NCI-H69 (cell line): ENCODE measurements at regions not wholly inside any gene's neighbourhood (a gene's known extent, or its start where the extent isn't known, plus 50 kb on each side); places are given as distances from the start of the nearest gene placed in this dataset.
"Not testable (repeated sequence)": the region's sequence is repeated elsewhere in the genome, so short reads cannot be mapped to it uniquely, and the experiment has no call there.

Experiments used
- DNase-seq: peaks from one replicate; lab custom pipeline; 2025; lab: John Stamatoyannopoulos, UW

DNA sequence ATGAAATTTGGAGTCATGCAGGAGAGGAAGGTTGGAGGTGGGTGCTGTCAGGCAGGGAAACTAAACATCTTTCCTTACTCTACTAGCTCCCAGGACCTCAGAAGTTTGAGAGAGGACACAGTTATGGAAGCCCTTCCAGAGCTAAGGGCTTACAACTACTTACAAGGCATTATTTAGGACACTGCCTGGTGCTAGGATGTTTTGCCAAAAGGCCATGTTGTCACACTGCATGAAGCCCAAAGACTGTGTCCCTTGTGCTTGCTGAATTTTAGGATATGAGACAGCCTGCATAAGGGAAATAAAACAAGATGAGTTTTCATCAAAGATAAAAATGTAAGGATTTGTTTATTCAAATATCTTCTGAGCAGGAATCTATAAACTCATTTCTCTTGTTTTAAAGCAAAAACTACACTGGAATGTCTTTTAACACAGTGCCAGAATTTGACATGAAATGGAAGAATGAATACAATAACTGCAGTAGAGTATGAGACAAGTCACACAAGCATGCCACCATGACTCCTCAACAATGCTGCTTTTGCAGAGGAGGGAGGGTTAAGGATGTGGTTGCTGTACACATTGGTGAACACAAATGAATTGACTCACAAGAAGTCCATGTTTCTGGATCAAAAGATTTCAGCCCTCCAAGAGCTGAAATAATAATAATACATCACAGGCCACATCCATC lies 258.4 kb downstream of the SPRY2 start:
- no peak for DNase-seq

DNA sequence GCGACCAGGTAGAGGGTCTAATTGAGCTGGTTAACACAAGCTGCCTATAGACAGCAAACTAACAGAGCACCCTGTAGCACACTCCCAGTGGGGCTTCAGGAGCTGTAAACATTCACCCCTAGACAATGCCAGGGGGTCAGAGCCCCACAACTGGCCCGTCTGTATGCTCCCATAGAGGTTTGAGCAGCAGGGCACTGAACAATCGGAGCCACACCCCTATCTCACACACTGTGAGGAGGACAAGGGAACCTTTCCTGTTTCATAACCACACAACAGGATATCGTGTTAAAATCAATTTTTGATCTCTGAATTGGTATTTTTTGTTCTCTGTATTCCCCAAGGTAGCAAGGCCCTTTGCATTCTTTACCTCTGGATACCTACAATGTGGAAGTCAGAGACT lies 266.1 kb downstream of the SPRY2 start:
- DNase-seq: no peak

DNA sequence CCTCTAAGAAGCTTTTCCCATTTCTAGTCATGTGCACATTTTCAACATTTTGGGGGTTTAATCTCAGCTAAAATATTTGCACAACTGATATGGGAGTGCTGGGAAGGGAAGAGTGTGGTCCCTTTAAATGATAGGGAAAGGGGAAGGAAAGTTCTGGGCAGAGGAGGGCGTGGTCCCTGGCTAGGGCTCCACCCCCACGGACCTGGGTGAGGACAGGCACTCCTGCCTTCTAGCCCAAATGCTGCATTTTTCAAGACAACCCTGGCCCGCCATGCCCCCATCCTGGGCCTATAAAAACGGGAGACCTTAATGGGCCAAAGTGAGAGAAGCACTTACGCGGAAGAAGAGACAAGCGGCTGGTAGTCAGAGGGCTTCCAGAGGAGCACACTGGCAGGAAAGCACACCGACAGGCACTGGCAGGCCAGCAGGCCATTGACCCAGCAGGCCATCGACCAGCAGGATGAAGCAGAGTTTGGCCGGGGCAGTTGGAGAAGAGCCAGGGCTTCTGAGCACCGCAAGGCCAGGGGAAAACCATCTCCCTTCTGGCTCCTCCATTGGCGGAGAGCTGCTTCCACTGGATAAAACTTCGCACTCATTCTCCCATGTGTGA lies 266.7 kb downstream of the SPRY2 start:
- DNase-seq: no peak

DNA sequence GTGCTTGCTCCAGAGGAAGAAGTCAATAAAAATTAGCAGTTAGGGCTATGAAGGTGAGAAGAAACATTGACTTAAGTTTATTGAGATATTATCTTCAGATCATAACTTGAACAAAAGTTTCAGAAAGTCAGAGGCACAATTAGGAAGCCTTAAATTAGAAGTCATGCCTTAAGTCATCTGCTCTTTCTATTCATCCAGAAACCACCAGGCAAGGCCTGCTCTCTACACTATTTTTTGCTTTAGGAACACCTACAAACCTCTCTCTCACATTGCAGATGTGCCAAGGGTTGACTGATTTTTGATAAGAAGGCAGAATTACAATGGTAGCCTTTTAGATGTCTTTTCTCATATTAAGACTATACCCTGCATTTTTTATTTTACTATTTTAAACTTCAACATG lies 268.7 kb downstream of the SPRY2 start:
- no peak for DNase-seq

DNA sequence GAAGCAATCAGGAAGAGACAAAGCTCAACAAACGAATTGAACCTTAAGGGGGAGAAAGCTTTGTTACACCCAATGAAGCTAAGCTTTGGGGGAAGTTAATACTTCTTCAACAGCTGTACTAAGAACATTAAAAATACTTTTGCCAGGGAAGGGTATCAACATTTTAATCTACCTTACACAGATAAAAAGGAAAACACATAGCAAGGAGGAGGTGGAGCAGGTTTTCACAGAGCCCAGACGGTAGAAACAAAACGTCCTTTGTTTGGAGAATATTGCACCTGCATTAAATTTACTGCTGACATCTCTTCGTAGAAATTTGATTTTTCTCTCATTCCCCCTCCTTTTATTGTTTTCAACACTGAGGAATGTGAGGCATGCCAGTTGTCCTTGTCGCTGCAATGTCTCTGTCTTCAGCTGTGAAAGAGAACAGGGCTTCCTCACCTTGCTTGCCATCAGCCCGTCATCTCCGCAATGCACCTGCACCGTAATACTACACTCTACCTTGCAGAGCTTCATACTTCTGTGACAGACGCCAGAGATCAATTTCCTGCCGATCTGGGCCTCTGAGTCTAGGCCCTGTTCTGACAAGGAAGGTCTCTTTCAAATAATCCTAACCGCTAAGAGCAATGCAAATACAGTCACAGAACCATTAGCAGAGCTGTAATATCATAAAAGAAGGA lies 270.8 kb downstream of the SPRY2 start:
- no peak for DNase-seq

DNA sequence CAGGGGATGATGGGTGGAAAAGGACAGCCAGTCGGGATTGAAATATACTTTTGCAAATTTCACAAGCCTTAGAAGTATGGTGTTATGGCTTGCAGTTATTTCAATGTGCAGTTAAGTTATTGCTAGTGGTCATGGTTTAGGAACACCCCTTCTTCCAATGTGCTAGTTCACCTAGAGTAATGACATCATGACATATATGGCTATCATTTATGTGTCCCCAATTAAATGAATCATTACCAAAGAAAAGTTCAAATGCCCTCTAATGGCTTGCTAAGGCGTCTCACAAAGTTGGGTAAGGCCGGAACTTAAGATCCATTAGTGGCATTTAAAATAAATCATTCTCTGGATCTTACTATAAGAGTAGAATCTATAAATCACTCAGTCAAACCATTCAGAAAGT lies 271.6 kb downstream of the SPRY2 start:
- DNase-seq: no peak

DNA sequence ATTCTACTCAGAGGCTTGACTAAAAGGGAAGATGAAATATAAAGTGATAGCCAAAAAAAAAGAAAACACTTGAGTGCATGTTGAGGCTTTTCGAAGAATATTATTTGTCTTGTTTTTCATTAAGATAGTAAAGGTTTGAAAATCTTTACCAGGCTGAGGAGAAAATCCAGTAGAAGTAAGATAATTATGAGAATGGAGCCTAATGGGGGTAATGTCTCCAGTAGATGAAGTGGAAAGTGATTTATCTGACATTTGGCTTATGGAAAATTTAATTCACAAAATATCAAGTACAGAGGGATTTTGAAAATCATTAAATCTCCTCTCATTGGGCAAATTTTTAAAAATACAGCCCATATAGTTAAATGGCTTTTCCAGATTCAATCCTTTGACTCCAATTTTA lies 274.9 kb downstream of the SPRY2 start:
- DNase-seq: no peak

DNA sequence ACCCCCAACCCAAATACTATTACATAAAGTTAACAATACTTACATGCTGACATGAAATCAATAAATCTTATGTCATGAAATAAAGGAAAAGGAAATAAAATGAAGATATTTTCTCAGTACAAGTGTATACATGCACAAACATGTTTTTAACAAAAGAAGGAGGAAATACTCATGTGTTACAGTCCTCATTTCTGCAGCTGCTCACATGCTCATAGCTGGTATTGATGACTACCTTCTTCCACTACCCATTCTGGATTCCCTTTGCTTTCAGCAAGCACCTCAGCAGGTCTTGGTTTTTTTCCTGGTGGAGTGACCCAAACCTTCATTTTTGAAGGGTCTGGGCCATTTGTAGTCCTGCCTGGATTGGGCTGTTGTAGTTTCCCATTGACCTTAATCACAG lies 278.5 kb downstream of the SPRY2 start:
- not testable (repeated sequence) for DNase-seq

DNA sequence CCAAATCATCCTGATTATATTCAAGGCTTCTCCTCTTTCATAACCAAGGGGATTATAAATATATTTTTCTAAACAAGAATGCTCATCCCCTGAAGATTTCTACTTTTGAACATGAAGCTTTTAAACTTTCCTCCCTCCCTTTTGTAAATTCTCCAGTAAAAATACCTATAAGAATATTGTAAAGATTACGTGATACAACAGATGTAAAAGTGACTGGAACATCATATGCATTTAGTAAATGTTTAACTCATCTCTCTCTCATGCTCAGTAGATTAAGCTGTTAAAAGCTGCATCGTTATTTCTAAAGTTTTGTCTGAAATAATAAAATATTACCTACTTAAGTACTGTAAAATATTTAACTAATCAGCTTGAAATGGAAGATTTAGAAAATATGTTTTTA lies 281.1 kb downstream of the SPRY2 start:
- no peak for DNase-seq

DNA sequence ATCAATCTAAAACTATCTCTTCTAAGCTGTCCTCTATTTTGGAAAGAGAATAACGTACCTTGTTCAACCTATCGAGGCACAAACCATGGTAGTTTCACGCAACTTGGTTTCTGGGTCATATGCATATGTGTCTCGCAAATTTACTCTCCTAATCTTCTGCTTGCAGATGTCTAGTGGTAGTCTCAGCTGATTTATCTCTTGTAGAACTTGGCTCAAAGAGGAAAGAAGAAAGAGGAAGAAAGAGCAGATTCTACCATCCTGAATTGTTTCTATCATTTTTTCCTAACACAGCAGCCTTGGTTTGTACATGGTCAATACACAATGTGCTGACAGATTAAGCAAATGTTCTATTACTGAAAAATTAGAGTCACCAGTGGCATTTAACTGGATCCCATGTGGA lies 282.3 kb downstream of the SPRY2 start:
- no peak for DNase-seq

DNA sequence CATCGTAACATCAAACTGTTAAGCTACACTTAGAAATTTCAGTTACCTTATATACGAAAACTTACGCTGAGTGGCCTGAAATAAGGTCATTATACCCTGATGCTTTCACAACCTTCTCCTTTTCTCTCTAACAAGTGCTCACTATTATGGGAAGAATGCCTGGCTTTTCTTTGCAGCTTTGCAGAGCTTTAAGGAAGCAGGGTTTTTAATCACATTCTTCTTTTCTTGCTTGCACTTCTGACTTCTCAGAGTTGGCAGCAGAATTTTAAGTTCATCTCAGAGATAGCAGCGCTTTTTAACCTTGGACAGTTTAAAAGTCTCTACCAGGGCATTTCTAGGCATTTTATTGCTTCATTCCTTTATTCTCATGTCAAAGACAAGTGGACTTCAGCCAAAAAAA lies 285.1 kb downstream of the SPRY2 start:
- DNase-seq: no peak

DNA sequence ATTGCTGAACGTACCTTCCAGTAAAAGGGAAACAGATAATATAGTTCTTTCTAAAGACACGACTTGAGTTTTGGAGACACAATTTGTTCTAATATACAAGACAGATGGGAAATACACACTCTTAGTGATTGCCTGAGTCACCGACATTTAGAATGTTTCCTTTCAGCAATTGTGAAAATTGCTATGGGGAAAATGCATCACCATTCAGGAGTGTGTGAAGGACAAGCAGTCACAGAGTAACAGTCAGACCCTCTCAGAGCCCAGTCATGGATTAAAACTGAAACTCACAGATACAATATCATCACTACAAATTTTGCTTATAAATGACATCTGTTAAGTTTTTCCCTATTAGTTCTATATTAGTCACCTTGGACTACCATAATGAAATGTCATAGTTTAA lies 286.1 kb downstream of the SPRY2 start:
- no peak for DNase-seq

DNA sequence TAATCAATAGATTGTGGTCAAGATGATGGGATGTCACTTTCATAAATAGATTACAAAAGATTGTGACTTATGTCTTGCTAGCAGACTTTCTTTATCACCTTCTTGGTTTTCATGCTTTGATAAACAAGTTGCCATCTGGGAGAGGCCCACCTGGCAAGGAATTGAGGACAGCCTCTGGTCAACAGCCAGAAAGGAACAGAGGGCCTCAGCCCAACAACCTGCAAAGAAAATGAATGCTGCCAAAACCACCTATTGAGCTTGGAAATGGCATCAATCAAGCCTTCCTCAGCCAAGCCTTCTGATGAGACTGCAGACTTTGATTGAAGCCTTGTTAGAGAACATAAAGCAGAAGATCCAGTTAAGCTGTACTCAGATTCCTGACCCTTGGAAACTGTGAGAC lies 288.6 kb downstream of the SPRY2 start:
- DNase-seq: no peak

DNA sequence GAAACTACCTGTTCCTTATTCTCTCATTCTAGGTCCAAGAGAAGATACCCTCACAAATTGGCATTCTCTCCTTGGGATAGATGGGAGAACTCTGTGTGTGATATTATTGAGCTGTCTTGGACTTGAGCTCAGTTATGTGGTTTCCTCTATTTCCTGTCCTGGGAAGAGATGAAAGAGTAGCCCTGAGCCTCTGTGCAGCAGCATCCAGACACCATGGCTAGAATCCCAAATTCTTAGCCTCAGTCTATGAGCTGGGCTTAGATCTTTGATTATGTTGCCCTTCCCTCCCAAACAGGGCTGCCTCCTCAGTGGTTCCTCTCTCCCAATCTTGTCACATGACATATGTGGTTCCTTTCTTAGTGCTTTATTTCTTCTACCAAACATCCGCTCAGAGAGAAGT lies 290.7 kb downstream of the SPRY2 start:
- no peak for DNase-seq

DNA sequence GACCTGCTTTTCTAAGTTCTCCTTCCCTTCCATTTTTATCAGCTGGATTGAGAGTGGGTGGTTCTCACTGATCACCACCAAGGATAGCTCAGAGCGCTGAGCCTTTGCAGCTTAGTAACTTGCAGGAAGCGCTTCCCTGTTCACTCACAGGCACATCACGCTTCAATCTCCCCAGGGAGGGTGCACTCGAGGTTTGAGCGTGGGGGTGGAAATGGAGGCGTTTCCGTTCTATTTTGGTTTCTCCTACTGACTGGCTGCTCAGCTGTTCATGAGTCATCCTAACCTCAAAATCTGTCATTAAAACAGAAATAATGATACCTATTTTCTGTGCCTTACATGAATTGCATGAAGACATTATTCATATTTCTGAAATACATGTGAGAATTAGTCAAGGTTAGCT lies 292.1 kb downstream of the SPRY2 start:
- DNase-seq: peak; percentile 40

DNA sequence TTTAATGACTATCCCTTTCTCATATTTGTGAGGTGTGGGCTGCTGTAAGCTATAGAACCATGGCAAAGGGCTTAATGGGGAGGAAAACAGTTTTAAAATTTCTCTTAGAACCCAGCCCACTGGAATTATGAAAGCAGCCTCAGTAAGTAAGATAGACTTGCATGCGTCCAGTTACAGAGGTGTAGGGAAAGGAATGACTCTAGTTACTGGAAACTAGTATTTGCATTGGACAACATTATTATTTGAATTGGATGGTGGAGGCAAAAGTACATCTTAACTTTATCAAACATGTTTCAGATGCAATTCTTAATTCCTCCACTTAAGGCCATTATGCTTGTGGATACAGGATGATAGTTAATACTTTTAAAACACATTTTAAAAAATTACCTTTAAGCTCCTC lies 292.9 kb downstream of the SPRY2 start:
- no peak for DNase-seq

DNA sequence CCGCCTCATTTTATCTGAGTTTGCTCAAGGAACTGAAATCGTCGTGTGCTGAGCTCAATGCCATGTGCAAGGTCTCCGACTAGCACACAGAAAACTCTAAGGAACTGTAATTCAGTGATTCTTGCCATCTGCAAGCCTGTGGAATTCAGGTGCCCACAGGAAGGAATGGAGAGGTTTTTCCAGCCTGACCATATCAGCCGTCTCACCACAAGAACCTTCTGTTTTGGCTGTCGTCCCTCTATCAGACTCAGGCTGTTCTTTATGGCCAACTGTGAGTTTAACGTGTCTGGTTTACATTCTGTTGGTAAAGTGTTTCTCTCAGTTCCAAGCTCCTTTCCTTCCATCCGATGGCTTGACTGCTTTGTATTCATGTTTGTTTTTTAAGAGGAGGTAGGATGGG lies 293.5 kb downstream of the SPRY2 start:
- no peak for DNase-seq

DNA sequence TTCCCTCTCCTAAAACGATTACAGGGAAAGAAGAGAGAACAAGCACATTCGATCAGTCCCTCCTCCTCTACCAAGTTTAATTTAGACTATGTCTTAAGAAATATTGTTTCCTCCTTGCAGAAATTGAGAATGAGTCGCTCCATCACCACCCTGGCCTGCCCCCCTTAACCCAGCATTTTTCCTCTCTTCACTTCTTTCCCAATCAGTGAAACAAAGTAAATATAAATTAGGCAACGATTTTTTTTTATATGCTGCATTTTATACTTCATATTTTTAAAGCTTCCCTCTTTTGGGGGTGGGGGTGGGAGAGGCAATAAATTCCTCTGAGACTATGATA lies 300.0 kb downstream of the SPRY2 start:
- DNase-seq: no peak

DNA sequence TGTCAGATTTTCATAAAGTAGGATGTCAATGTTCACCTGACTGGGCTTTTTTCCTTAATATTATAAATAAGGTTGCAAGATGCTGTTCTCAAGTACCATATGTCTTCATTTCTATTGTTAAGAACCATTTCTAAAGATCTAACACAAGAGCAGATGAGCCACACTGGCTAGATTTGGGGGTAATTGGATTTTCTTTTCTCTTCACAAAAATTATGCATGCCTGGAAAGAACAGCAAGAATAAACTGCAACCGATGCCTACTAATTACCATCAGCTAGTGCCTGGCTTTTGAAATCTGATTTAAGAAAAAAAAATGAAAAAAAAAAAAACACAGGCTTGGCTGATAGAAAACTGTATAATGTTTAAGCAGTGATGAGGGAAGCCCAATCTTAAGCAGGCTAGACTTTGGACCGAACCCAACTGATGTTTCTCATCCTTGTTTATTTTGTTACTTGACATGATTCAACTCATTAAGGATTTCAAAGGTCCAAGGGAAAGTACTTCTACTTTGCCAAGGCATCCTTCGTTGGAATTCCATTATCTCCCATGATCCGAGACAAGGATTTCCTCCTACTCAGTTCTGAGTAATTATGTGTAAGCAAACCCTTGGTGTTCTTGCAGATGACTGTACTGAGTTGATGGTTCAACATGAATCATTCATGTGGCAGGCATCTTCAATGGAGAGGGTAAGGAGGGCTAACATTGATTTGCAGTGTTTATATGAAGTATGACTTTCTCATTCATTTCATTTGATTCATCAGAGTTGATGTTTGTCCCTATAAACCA lies 300.5 kb downstream of the SPRY2 start:
- DNase-seq: no peak

DNA sequence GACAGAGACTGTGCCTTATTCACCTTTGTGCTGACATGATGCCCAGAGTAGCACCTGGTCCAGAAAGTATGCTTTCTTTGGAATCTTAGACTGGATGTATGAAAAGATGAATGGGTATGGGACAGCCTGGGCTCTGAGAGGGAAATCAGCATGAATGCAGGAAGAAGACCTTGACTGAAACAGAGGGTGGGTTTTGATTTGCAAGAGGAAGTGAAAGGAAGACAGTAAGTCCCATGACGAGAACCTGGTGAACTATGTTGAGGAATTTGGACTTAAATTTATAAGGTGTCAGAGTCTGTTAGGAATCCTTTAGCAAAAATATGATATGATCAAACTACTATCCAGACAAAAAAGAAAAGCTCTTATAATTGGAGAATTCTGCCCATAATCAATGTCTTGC lies 301.9 kb downstream of the SPRY2 start:
- no peak for DNase-seq

DNA sequence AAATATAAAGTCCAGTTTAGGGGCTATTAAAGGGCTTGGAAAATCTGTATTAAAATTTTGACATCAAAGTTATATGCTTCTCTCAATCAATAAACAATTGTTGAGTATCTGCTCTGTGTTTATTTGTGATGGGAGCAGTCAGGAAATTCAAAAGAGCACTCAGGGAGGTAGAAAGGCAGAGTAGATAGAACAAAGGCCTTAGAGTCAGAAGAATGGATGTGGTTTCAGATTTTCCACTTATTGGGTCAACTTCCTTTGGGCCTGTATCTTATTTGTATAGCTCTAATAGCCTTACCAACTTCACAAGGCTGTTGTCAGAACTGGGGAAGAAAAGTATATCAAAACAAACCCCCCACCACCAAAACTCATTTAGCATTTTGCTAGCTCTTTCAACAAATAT lies 302.6 kb downstream of the SPRY2 start:
- no peak for DNase-seq

DNA sequence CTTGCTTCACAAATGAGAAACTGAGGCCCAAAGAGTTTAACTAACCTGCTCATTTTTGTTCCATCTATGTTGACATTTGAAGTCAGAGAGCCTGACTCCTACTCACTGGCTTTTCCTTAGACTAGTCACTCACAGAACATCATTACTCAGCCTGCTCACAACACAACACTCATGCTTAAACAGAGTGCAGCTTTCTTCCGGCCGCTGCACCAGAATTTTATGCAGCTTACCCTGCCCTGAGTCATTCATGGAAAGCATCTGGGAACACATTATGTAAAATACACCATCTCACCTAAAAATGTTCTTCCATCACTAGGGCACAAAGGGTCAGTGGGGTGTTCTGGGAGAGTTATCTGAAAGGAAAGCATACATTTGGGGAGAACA lies 303.4 kb downstream of the SPRY2 start:
- DNase-seq: no peak

DNA sequence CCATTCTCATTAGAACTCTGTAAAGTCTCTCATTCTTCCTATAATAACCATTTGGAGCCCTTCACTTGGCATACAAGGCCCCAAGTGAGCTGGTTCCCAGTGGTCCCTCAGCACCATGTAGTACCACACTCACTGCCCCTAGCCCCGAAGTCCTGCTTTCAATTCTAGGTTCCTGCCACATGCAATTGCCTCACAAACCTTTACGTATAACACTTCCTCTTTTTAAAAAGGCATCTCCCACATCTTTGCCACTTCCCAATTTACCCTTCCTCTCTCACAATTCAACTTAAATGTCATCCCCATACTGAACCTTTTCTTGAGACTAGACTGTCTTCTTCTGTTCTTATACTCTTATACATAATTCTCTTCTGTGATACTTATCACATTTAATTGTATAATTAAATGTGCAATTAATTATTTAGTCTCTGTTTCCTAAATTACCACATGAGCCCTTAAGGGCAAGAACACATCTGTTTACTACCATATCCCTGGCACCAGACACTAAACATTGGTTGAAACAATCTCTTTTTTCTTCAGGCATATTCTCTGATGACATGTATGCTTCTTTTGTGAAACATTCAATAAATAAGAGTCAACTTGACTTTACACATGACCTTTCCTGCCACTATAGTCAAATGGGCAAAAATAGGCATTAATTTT lies 304.0 kb downstream of the SPRY2 start:
- no peak for DNase-seq
